ENCODE measurements at regions not wholly inside any gene's neighbourhood (a gene's known extent, or its start where the extent isn't known, plus 50 kb on each side); places are given as distances from the start of the nearest gene placed in this dataset.

GRCh38 chr5:8892926-8893325 is 652.9 kb downstream of the SEMA5A start:
- TF ChIP-seq SIN3A (IDR thresholded peaks at IDR 0.05; ENCODE audit: borderline replicate concordance, insufficient read depth, low read length) = no peak
- no peak for TF ChIP-seq POLR2AphosphoS5 (IDR thresholded peaks at IDR 0.05; ENCODE audit: low read depth, low read length)
- TF ChIP-seq TAF1 (IDR thresholded peaks at IDR 0.05; ENCODE audit: borderline replicate concordance, insufficient read depth, low read length) = no peak
- no peak for TF ChIP-seq FOXP2 (optimal IDR thresholded peaks at IDR 0.05; ENCODE audit: borderline replicate concordance, extremely low read depth, extremely low read length, insufficient read depth)
- no peak for TF ChIP-seq REST (IDR thresholded peaks at IDR 0.05; ENCODE audit: insufficient read depth in 1 of 2, low read depth in 2 of 2, low read length in 2 of 2)

DNA sequence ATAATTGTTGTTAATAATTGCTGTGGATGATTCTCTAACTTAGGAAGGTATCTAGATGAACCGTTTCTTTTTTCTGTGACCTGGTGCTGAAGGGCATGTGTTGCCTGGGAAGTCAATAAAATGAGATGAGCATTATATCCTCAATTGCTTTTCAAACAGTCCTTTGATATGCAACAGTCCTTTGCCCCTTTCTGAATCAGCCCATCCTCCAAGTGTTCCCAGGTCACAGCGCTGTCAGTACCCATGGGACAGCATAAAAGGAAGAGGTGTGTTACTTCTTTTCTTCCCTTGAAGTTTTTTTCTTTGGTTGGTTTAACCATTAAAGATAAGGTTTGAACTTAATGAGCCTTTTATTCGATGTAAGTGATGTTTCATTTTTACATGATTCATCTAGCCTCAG is 651.8 kb downstream of the SEMA5A start:
- TF ChIP-seq POLR2AphosphoS5 (IDR thresholded peaks at IDR 0.05; ENCODE audit: low read depth, low read length) = no peak

DNA sequence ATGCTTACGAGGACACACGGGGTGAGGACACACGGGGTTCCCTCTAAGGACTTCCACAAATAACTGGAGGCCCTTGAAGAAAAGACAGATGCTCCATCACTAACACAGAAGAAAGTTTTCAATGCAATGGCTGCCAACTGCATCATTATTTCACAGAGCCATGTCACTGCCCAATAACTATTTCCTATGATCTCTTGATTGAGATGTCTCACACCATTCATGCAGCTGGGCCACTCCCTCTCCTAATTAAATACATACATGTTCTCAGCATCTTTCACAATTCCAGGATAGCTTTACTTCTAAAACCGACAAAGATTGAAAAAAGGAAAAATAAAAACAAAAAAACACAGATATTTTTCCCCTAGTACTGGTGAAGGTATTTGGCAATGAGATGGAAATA is 650.8 kb downstream of the SEMA5A start:
- TF ChIP-seq SIN3A (IDR thresholded peaks at IDR 0.05; ENCODE audit: borderline replicate concordance, insufficient read depth, low read length) (no peak), REST (IDR thresholded peaks at IDR 0.05; ENCODE audit: insufficient read depth in 1 of 2, low read depth in 2 of 2, low read length in 2 of 2) (no peak), FOXP2 (optimal IDR thresholded peaks at IDR 0.05; ENCODE audit: borderline replicate concordance, extremely low read depth, extremely low read length, insufficient read depth) (no peak), TAF1 (IDR thresholded peaks at IDR 0.05; ENCODE audit: borderline replicate concordance, insufficient read depth, low read length) (no peak), POLR2AphosphoS5 (IDR thresholded peaks at IDR 0.05; ENCODE audit: low read depth, low read length) (no peak)

GRCh38 chr5:8895599-8895998 is 650.3 kb downstream of the SEMA5A start:
- TF ChIP-seq REST (IDR thresholded peaks at IDR 0.05; ENCODE audit: insufficient read depth in 1 of 2, low read depth in 2 of 2, low read length in 2 of 2) = no peak
- TF ChIP-seq SIN3A (IDR thresholded peaks at IDR 0.05; ENCODE audit: borderline replicate concordance, insufficient read depth, low read length) = no peak
- TF ChIP-seq TAF1 (IDR thresholded peaks at IDR 0.05; ENCODE audit: borderline replicate concordance, insufficient read depth, low read length) = no peak
- TF ChIP-seq POLR2AphosphoS5 (IDR thresholded peaks at IDR 0.05; ENCODE audit: low read depth, low read length) = no peak
- no peak for TF ChIP-seq FOXP2 (optimal IDR thresholded peaks at IDR 0.05; ENCODE audit: borderline replicate concordance, extremely low read depth, extremely low read length, insufficient read depth)

DNA sequence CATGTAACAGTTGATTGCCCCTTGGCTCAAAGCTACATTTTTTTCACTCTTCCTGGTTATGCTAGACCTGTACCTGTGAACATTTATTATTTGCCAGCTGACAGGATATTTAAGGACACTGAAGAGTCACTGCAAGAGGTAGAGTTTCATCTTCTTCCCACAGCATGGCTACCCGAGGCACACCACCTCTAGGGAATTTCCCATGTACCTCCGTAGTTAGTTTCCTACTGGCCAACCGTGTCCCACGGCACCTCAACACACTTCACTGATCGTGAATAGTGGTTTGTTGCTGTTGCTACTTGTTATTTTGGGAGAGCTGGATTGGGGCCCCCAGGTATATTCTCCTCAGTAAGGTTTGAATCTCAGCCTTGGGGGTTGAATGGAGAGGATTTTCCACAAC is 648.6 kb downstream of the SEMA5A start:
- no peak for TF ChIP-seq FOXP2 (optimal IDR thresholded peaks at IDR 0.05; ENCODE audit: borderline replicate concordance, extremely low read depth, extremely low read length, insufficient read depth)
- TF ChIP-seq POLR2AphosphoS5 (IDR thresholded peaks at IDR 0.05; ENCODE audit: low read depth, low read length) = no peak
- no peak for TF ChIP-seq REST (IDR thresholded peaks at IDR 0.05; ENCODE audit: insufficient read depth in 1 of 2, low read depth in 2 of 2, low read length in 2 of 2)
- TF ChIP-seq SIN3A (IDR thresholded peaks at IDR 0.05; ENCODE audit: borderline replicate concordance, insufficient read depth, low read length) = no peak
- TF ChIP-seq TAF1 (IDR thresholded peaks at IDR 0.05; ENCODE audit: borderline replicate concordance, insufficient read depth, low read length) = no peak

Data from PFSK-1 (cell line).